HG02571 (cell line): ENCODE measurements at regions not wholly inside any gene's neighbourhood (a gene's known extent, or its start where the extent isn't known, plus 50 kb on each side); places are given as distances from the start of the nearest gene placed in this dataset.

ENCODE experiments used
- ATAC-seq: cut with Tn5 transposase; IDR thresholded peaks from one replicate; pipeline ENCODE4 v1.9.1; 2021; ENCODE audit warnings: mild to moderate bottlenecking, moderate library complexity; ENCODE audit not compliant: unreplicated experiment

DNA sequence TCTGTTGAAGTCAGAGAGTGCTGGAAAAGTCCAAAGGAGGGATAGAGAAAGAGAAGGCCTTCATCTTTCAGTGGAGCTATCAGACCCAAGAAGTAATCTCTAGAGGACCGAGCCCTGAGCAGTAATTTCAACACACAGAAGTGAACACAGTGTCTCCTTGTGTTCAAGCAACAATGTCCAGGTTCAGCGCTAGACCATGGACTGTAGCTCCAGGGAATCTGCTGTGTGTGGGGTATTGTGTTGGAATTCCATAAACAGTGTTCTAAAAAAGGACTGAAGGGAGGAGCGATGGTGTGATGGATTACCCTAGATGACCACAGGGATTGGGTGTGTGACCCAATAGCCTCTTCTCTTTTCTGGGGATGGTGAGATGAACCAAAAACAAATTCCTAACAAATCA is 165.9 kb downstream of the BLID start:
- ATAC-seq, result no peak

DNA sequence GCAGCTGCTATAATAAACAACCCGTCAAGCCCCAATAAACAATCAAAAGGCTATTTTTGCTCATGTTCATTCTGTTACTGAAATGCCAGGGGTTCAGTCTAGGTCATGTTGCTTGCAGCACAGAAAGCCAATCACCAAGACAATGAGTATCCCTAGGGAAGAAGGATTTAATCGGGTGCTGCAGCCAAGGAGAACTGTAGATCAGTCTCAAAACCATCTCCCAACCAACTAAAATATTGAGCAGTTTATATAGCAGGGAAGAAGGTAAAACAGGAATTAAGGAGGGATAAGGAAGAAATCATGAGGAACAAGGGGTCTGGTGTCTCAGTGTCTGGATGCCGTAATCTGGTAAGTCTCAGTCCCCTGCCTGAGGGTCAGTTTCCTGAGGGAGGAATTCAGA is 169.5 kb downstream of the BLID start:
- no peak for ATAC-seq

DNA sequence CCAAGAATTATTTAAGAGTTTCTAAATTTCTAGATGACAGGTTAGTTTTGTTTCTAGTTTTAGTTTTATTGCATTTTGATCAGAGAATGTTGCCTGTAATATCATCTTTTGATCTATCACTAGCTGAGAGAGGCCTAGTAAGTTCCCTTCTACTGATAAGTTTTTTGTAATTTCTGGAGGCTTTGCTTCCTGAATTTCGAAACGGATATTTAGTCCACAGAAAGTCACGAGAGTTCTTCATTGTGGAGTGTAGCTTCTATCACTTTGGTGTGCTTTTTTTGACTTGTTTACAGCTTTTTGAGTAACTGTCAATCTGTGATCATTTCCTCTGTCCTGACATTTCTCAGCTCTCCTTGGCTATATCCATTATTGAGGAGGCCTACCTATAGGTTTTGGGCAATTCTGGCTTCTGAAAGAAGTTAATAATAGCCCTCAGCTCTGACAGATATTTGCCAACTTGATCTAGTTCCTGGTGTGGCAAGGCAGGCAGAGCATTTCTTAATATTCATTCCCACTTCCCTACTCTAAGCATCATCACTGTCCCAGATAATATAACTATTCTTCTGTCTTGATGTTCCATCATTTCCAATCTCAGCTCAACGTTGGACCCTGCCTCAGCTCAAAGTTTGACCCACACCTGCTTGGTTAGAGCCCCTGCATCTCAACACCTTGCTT is 171.3 kb downstream of the BLID start:
- ATAC-seq, result no peak

DNA sequence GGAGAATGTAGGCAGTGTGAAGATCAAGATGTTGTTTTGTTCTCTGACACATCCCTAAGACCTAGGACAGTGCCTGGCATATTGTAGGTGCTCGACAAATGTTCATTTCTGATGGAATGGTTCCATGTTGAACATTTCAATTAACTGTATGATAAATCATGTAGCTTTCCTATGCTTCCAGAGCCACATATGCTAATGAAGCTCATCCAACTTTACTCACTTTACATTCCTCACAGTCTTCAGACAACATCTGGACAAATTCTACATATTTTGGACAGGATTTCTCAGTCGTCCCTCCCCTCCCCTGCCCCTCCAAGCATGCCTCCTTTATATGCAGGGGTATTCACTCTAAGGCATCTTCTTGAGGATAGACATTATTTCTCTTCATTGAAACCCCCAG is 177.9 kb downstream of the BLID start:
- ATAC-seq, result no peak

DNA sequence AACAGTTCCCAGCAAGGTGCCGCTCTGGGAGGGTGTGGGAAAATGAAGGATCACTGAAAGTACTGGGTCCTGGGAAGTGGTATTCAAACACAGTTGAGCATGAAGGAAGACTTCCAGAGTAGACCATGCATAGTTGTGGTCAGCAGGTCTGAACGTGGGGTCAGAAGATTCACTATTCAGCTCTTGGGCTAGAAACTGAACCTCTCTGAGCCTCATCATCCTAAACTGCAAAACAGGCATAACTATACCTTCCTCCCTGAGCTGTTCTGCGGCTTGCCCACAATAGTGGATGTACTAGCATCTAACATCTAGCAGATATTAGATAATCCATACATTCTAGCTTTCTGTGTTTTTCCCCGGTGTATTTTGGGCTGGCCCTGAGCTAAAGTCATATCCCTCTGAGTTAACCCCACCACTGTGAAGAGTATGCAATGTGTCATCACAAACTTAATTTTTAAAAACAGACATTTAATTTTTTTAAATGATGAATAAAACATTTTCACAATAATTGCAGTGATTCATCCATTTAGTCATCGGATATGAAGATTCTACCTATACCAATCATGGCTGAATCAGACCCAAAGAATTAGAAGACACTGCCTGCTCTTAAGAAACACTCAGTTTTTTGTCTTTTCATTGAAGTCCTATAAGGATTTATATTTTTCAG is 179.1 kb downstream of the BLID start:
- ATAC-seq, result no peak

DNA sequence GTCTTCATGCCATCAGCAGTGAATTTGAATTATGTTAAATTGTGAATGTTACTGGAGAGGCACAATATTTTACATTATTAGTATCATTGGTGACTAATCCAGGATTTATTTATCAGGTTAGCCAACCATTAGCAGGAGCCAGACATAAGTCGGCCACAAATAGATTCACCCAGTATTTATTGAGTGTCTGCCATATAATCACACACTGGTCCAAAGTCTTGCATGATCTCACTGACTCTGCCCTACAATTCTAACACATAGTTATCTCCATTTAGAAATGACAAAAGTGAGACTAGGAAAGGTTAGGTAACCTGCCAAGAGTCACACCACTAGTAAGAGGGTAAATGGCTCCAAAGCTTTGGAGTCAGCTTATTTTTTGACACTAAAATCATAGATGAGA is 179.6 kb downstream of the BLID start:
- ATAC-seq, result no peak

DNA sequence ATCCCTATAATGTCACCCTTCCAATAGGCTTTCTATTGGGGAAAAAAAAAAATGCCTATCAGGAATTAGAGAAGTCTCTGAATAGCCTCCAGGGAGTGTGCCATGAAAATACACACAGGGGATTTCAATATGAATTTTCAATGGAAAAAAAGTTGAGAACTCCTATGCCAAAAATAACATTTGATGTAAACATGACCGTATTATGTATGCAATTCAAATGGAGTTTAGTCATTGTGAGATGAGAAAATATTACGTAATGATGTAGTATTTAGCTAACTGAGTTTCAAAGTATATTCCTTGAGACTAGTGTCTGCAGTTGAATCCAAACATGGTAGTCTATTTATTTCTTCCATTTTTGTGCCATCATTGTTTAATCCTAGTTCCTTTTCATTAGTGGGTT is 182.3 kb downstream of the BLID start:
- ATAC-seq, result no peak

DNA sequence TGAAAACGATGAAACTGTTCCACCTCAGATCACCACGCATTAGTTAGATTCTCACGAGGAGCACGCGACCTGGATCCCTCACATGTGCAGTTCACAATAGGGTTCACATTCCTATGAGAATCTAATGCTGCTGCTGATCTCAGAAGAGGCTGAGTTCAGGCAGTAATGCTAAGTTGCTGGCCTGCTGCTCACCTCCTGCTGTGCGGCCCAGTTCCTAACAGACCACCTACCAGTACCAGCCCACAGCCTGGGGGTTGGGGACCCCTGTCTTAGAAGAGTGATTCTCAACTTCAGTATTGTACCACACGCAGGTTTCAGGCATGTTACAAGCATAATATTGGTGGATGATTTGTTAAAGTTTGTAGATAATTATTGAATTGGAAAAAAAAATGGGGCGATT is 182.7 kb downstream of the BLID start:
- ATAC-seq, result no peak

DNA sequence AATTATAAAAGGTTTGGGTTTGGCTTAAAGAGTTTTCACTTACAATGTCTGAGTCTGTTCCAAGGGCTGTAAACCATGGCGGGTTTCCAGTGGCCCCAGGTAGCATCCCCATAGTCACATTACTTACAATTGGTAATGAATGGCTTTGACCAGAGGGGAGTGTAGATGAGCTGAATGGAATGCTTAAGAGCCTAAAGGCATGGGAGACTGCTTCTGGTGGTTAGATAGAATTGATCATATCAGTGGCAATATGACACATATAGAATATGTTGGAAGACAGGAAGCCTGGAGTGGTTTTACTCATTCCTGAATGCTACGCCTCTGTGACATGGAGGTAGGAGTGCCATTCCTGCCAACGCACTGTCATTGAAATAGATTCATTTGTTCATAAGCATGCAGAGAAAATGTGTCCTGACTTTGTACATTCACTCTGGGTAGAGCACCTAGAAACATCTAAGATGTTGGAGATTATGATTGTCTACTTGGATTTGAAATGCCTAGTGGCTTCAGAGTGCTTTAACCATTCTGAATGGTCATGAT is 183.3 kb downstream of the BLID start:
- no peak for ATAC-seq

DNA sequence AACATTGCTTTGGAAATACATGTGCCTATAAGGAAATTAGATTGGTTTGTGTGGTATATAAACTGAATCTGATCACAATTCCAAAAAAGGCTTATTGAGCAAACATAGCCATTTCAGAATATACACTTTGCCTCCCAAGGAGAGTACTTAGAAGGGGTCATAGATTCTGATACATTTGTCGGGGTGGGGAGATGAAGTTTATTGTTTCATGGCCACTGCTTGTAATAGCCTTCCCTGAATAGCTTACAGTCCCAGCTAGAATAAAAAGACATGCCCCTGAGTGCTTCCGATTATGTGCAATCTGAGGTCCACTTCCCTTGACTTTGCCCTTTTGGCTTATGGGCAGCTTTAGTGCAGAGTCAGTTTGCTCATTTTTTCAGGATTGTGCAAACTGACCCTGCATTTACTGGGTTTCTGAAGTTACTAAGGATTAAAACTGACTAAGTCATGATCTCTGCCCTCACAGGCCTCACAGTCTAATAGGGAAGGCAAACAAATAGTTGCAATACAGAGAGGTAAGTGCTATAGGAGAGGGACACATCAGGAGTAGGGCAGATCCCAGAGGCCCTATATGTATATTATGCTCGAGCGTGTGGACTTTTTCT is 184.2 kb downstream of the BLID start:
- ATAC-seq, result no peak

DNA sequence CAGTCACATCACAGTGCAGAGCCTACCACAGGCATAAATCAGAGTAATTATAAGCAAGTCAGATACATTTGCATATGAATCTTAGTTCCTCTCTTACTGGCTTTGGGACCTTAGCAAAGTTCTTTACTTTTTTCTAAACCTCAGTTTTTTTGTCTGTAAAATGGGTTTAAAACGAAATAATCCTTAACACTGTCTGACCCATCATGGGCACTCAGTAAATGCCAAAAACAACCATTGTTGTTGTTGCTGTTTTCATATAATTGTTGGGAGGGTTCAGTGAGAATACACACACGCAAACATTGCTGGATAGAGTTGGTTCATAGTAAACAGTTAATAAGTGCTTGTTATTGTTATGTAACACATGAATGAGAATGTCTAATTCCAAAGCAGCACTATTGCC is 184.9 kb downstream of the BLID start:
- no peak for ATAC-seq

DNA sequence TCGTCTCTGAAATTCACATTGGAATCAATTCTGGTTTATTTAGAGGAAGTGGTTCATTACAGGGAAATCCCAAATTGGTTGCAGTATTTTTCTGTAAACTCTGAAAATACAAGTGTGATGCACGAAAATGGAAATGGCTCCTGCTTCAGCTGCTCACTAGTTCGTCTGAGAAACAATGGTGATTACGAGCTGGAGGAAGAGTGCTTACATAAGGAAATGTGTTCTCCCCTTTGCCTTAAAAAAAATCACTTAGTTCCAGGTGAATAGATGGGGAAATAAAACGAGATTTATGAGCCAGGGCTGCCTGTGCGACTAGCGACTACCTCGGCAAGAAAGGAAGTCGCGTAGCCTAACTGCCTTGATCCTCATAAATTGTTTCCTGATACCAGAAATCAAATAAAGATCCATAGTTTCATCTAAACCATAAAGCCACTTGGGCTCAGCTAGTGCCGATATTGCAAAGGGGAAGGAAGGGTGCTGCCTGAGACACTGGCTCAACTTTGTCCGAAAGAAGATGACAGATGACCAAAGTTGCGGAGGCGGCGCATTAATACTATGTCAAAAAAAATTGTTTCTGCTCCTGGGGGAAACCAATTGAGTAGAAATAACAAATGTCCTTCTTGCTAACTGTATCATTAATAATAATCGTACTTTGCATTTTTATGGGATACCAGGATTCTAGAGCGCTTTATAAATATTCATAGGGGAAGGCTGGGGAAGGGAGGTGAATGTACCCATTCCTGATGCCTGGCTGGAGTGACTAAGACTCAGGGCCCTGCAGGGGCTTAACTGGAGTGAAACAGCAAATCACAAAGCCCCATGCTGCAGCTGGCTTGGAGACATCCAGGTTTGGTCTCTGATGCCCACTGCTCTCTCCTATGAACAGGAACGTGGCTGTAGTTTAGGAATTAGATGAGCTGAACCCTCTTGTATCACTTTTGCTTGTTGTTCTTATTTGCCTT is 185.7 kb downstream of the BLID start:
- ATAC-seq, result no peak

DNA sequence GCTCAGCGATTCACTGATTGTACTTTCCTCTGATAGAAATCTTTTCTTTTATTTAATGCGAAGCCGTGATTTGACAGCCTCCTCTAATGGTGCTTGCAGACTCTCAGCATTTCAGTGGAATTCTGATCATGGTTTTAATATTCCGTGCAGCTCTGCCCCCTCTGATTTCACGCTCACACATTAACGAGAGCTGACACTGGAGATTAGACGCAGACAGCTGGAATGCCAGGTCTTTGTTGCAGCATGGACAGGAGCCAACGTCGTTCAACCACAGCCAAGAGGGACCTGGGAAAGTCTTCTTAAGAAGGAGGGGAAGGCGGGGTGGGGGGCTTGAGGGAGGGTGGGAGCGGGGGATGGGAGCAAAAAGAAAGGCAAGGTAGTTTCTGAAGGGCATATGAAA is 186.4 kb downstream of the BLID start:
- ATAC-seq, result no peak

DNA sequence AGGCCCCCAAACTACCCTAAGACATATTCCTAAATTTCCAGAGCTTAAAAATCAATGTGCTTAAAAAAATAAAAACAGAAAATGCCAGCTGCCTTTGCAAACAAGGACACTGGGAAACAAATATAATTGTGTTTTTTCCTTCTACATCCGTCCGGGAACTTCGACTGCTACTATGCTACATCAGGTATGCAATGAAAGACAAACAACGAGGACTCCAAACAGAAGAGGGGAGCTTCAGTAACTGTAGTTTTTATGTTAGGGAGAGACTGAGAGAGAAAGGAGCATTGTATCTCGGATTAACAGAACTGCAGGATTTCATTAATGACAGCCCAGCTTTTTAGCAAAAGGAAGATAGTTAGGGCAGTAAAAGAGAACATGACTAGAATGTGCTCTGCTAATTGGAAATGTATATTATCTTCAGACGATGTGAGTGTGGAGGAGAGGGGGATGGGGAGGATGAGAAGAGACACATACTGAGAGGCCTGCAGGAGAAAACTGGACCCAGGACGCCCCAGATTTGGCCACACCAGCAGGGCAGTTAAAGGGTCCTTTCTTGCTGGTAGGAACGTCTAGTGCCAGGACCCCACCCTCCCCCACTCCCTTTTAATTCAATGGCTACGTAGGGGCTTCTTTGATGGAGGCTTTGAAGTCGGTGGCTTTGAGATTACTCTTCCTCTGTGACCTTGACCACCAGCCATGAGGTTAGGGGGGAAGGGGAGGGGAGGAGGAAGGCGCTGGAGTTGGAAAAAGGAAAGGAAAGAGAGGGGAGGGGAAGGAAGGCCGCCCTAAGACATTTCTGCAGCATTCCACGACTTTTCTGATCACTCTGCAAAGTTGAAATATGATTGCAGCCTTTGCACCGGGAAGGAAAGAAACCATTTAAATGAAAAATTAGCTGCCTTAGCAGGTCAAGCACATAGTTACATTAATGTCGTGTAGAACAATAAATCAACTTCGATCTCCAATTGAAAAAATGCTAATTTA is 187.1 kb downstream of the BLID start:
- no peak for ATAC-seq

DNA sequence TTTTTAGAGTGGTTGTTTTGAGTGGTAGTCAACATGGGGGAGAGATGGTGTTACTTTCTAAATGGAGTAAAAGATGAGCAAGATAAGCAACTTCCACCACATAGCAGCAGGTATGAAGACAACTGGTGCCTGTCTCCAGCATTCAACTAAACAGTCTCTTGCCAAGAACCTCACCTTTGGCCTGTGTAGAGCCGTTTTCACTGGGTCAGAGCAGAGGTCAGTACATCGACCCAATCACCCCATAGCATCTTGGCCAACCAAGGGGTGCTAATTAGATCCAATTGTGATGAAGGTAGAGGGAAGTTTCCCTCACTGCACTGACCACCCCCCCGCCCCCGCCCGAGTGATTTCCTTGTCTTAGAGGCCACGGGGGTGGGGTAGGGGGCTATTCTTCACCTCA is 188.2 kb downstream of the BLID start:
- ATAC-seq, result no peak

DNA sequence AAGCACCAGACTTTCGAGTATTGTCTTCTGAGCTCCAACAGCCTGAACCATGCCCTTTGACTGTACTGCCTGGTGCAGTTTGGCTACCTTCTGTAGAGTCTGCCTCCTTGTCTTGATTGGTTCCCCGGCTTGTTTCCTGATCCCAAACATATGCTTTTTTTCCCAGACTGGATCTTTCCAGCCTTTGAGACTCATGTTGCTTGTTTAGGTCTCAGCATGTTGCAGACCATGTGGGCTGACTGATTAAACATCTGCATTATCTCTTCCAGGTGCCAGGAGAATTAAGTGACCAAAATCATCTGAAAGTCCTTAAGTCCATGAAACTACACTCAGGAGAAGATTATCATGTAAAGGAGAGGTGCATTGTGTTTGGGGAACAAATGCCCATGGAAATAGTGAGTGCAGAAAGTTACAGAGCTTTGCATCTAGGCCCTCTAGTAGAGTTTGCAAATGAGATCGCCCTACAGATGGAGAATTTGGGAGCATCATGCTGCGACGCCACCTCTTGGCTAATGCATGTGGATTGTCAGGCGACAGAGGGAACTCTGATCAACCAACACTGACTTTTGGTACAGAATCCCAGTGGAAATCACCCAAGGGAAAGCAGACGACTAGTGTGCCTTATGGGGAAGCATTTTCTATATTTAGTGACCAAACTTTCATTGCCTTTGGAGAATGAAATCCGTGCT is 188.8 kb downstream of the BLID start:
- ATAC-seq, result no peak

DNA sequence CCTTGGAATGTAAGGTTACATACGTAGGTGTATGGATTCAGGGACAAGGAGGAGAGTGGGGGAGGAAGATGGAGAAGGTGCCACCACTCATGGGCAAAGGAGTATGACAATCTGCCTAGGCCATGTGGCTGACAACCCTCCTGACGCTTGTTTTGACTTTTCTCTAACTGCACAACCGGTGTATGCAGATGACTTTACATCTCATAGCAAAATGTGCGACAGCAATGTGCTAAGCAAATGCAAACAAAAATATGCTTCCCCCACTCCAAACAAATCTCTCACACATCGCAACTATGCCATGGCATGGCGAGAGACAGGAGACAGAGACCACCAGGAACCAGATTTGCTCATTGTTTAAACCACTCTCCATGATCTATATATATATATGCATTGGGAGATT is 191.8 kb downstream of the BLID start:
- no peak for ATAC-seq

DNA sequence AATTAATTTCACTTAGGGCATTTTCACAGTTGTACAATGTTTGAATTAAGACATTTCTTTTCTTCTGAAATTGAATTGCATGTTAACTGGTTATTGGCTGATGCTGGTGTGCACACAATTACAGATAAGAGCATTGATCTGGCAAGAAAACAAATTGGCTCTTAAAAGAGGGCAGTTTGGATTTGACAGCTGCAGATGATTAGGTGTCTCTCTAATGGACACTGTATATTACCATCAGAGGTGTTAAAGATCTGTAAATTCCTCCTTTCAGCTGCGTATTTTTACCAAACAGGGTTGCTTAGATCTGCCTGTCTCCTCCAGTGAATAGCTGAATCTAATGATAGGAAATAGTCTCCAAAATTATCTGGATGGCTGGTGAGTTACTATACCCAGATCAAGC is 198.5 kb downstream of the BLID start:
- no peak for ATAC-seq

DNA sequence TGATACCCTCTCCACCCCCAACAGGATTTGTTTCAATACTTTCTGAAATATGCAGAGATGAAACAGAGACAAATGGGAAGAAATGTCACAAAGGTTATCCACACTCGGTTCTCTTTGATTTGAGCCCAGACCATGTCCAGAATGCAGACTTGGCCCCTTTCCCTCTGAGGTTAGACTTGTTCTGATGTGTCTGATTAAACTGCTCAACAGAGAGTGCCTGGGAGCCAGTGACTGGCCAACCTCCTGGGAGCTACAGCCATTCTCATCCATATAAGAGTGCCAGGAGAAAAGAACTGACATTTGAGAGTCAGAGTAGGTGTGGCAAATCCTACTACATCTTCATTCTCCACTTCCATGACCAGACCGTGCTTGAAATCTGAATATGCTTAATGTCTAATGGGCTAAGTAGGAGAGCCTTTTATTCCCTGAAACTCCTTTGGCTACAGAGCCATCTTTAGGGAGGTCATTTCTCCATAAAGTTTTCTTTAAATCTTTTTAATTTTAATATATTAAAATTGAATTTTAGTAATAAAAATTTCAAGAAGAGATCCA is 201.4 kb downstream of the BLID start:
- no peak for ATAC-seq
